ENCODE measurements at regions not wholly inside any gene's neighbourhood (a gene's known extent, or its start where the extent isn't known, plus 50 kb on each side); places are given as distances from the start of the nearest gene placed in this dataset.
"Not testable (repeated sequence)": the region's sequence is repeated elsewhere in the genome, so short reads cannot be mapped to it uniquely, and the experiment has no call there.

DNA sequence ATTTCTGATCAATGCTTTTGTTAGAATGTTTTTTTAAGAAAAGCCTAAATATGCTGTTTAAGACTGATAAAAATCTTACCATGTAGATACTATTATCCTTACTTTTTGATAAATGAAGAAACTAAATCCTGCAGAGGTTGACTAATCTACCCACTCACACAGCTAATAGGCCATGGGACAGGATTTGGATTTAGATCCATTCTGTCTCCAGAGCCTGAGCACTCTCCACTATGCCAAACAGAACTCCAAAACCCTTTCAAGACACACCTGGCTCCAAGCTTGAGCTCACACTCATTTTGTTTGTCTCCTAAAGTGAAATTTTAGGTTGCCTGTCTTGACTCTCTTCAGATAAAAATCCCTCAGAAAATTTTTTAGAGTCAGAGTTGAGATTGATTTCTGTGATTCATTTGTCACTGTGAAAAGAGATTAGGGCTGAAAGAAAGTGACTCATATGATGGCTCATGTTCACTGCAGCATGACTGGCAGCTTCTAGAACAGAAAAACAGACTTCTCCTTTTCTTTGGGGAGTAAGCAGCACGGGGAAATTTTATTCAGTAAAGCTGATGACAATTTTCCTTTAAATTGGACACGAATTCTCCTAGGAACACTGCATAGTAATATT, 132.3 kb upstream of the POT1 start:
- Histone ChIP-seq H3K9me1 (ENCODE audit: control insufficient read depth, extremely low read depth, insufficient read depth, low read length) (no peaks in the 10 kb centered on the region), H3K9me3 (ENCODE audit: control insufficient read depth, low read depth, low read length) (no peaks in the 10 kb centered on the region), H3K36me3 (ENCODE audit: control insufficient read depth in 2 of 2, extremely low read depth in 1 of 2, insufficient read depth in 2 of 2, low read length in 2 of 2) (no peaks in the 10 kb centered on the region), H4K20me1 (ENCODE audit: control insufficient read depth, extremely low read depth, insufficient read depth, low read length) (no peaks in the 10 kb centered on the region), H3K4me1 (ENCODE audit: control insufficient read depth, extremely low read depth, insufficient read depth, low read length) (peaks cover 3% of the 10 kb centered on the region), H3K79me2 (ENCODE audit: control insufficient read depth, insufficient read depth, low read length) (no peaks in the 10 kb centered on the region), H3K4me2 (ENCODE audit: control insufficient read depth, extremely low read depth, insufficient read depth, low read depth, low read length) (peak overlapping the region; percentile 3), H2AFZ (ENCODE audit: control insufficient read depth, low read length) (peak overlapping the region; percentile 20), H3K27me3 (ENCODE audit: control insufficient read depth, extremely low read depth, insufficient read depth, low read length) (no peaks in the 10 kb centered on the region), H3K27ac (ENCODE audit: control insufficient read depth, insufficient read depth, low read length) (no peak overlapping the region), H3K9ac (ENCODE audit: control insufficient read depth, extremely low read depth, insufficient read depth, low read length) (no peak overlapping the region), H3K4me3 (ENCODE audit: control insufficient read depth in 2 of 3, extremely low read depth in 1 of 3, insufficient read depth in 2 of 3, low read depth in 1 of 3, low read length in 3 of 3) (no peak overlapping the region)
- dilution Hi-C loops (cut with MboI; ENCODE audit: extremely low pct_ligation_motif_present, low sequenced_read_pairs): no loop called here
- no peak for TF ChIP-seq EZH2 (IDR thresholded peaks at IDR 0.05; ENCODE audit: low read length)
- TF ChIP-seq, protein P1, sequence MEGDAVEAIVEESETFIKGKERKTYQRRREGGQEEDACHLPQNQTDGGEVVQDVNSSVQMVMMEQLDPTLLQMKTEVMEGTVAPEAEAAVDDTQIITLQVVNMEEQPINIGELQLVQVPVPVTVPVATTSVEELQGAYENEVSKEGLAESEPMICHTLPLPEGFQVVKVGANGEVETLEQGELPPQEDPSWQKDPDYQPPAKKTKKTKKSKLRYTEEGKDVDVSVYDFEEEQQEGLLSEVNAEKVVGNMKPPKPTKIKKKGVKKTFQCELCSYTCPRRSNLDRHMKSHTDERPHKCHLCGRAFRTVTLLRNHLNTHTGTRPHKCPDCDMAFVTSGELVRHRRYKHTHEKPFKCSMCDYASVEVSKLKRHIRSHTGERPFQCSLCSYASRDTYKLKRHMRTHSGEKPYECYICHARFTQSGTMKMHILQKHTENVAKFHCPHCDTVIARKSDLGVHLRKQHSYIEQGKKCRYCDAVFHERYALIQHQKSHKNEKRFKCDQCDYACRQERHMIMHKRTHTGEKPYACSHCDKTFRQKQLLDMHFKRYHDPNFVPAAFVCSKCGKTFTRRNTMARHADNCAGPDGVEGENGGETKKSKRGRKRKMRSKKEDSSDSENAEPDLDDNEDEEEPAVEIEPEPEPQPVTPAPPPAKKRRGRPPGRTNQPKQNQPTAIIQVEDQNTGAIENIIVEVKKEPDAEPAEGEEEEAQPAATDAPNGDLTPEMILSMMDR (optimal IDR thresholded peaks at IDR 0.05 in 1 of 3, IDR thresholded peaks at IDR 0.05 in 1 of 3, conservative IDR thresholded peaks at IDR 0.05 in 1 of 3; ENCODE audit: extremely low read depth in 1 of 3, insufficient read depth in 2 of 3, low read length in 3 of 3): no peak
- peak; percentile 48 for FAIRE-seq
- peak; percentile 2 for DNase-seq (ENCODE audit: low read depth, low spot score)

GRCh38 chr7:125061083-125061745, 131.6 kb upstream of the POT1 start:
- H3K27ac ChIP-seq (ENCODE audit: control insufficient read depth, insufficient read depth, low read length); H3K36me3 ChIP-seq (ENCODE audit: control insufficient read depth in 2 of 2, extremely low read depth in 1 of 2, insufficient read depth in 2 of 2, low read length in 2 of 2); dilution Hi-C loops (cut with MboI; ENCODE audit: extremely low pct_ligation_motif_present, low sequenced_read_pairs); H3K79me2 ChIP-seq (ENCODE audit: control insufficient read depth, insufficient read depth, low read length); H3K9ac ChIP-seq (ENCODE audit: control insufficient read depth, extremely low read depth, insufficient read depth, low read length); H3K4me3 ChIP-seq (ENCODE audit: control insufficient read depth in 2 of 3, extremely low read depth in 1 of 3, insufficient read depth in 2 of 3, low read depth in 1 of 3, low read length in 3 of 3); H3K27me3 ChIP-seq (ENCODE audit: control insufficient read depth, extremely low read depth, insufficient read depth, low read length); H3K4me2 ChIP-seq (ENCODE audit: control insufficient read depth, extremely low read depth, insufficient read depth, low read depth, low read length); H4K20me1 ChIP-seq (ENCODE audit: control insufficient read depth, extremely low read depth, insufficient read depth, low read length); H3K9me1 ChIP-seq (ENCODE audit: control insufficient read depth, extremely low read depth, insufficient read depth, low read length); FAIRE-seq; H3K4me1 ChIP-seq (ENCODE audit: control insufficient read depth, extremely low read depth, insufficient read depth, low read length); H3K9me3 ChIP-seq (ENCODE audit: control insufficient read depth, low read depth, low read length); H2AFZ ChIP-seq (ENCODE audit: control insufficient read depth, low read length); DNase-seq (ENCODE audit: low read depth, low spot score): not testable (repeated sequence)

All from keratinocyte (primary cell).